K562 (cell line): ENCODE measurements at regions not wholly inside any gene's neighbourhood (a gene's known extent, or its start where the extent isn't known, plus 50 kb on each side); places are given as distances from the start of the nearest gene placed in this dataset.

Source experiments
- ADNP ChIP-seq: fragments of 200-800 bp; sonication (Bioruptor generic); IDR thresholded peaks from 2 replicates; pipeline ENCODE4 v1.6.1; 2016; ENCODE audit warnings: missing genetic modification characterization, missing compliant biosample characterization
- BRD9 ChIP-seq: fragments of 450-650 bp; IDR thresholded peaks from 2 replicates; pipeline ENCODE4 v1.6.1; 2018; ENCODE audit warnings: low read depth; ENCODE audit not compliant: partially characterized antibody
- CCNT2 ChIP-seq: IDR thresholded peaks from 2 replicates; pipeline ENCODE4 v1.6.1; 2011; ENCODE audit warnings: borderline replicate concordance, low read depth, mild to moderate bottlenecking, moderate library complexity, mixed read lengths, low read length; ENCODE audit not compliant: insufficient read length; ENCODE audit errors: extremely low read depth
- CEBPB ChIP-seq: fragments of 450-650 bp; IDR thresholded peaks from 2 replicates; pipeline ENCODE4 v1.6.1; 2016; ENCODE audit warnings: missing genetic modification characterization, missing compliant biosample characterization
- DACH1 ChIP-seq: fragments of 450-650 bp; IDR thresholded peaks from 2 replicates; pipeline ENCODE4 v1.6.1; 2018; ENCODE audit not compliant: partially characterized antibody
- ELF1 ChIP-seq: fragments of 200-800 bp; sonication (Bioruptor generic); IDR thresholded peaks from 2 replicates; pipeline ENCODE4 v1.6.1; 2016; ENCODE audit warnings: missing genetic modification characterization, missing compliant biosample characterization
- EZH2 ChIP-seq: IDR thresholded peaks from 2 replicates; pipeline ENCODE4 v1.6.1; 2012; ENCODE audit warnings: low read depth, mild to moderate bottlenecking, inconsistent platforms, low read length, borderline replicate concordance
- HEY1 ChIP-seq: fragments of 250-450 bp; sonication (Bioruptor Pico); IDR thresholded peaks from 2 replicates; pipeline ENCODE4 v1.5.0; 2020; ENCODE audit warnings: mild to moderate bottlenecking, moderate library complexity, borderline replicate concordance
- PHF8 ChIP-seq: fragments of 200-600 bp; sonication (generic); IDR thresholded peaks from 2 replicates; pipeline ENCODE4 v1.6.1; 2012; ENCODE audit warnings: mixed run types, mild to moderate bottlenecking, inconsistent platforms, low read length, moderate library complexity, borderline replicate concordance
- SIN3A ChIP-seq, 2 experiments: fragments of 150-350 bp in 1 of 2; IDR thresholded peaks; 2 replicates each; pipeline ENCODE4 v1.6.1; 2011 to 2016; ENCODE audit warnings: borderline replicate concordance in 2 of 2, low read depth in 2 of 2, low read length in 2 of 2, mild to moderate bottlenecking in 2 of 2, moderate library complexity in 2 of 2; ENCODE audit not compliant: control insufficient read depth in 1 of 2
- SMC3 ChIP-seq: conservative IDR thresholded peaks from 2 replicates; pipeline ENCODE4 v1.6.1; 2011; ENCODE audit warnings: low read depth, low read length, improper control_type of control experiment; ENCODE audit not compliant: insufficient read depth
- STAG1 ChIP-seq: sonication (generic); formaldehyde crosslinking; IDR thresholded peaks from 2 replicates; pipeline ENCODE4 v1.5.0; 2020; ENCODE audit warnings: missing genetic modification reagents, borderline replicate concordance
- ZNF57 ChIP-seq: fragments of 450-650 bp; formaldehyde crosslinking; IDR thresholded peaks from 2 replicates; pipeline ENCODE4 v1.4.0; 2020; ENCODE audit warnings: mild to moderate bottlenecking, moderate library complexity
- TF ChIP-seq, protein P1 (sequence below): fragments of 200-400 bp; formaldehyde crosslinking; IDR thresholded peaks from 2 replicates; pipeline ENCODE4 v1.6.1; 2017; ENCODE audit warnings: mild to moderate bottlenecking, low read depth, low read length, moderate library complexity
- TF ChIP-seq, protein P2 (sequence below): IDR thresholded peaks from 2 replicates; pipeline ENCODE4 v1.6.1; 2011; ENCODE audit not compliant: insufficient read length; ENCODE audit errors: extremely low read depth
- TF ChIP-seq, protein P3 (sequence below): fragments of 450-650 bp; IDR thresholded peaks from 2 replicates; pipeline ENCODE4 v1.6.1; 2017; ENCODE audit warnings: antibody characterized with exemption, mild to moderate bottlenecking
- TF ChIP-seq, protein P4 (sequence below): sonication (generic); formaldehyde crosslinking; IDR thresholded peaks from 2 replicates; pipeline ENCODE4 v1.8.0; 2022; ENCODE audit warnings: missing genetic modification reagents, mild to moderate bottlenecking, borderline replicate concordance
- TF ChIP-seq, protein P5 (sequence below): sonication (generic); formaldehyde crosslinking; IDR thresholded peaks from 2 replicates; pipeline ENCODE4 v1.8.0; 2022; ENCODE audit warnings: mild to moderate bottlenecking, missing genetic modification reagents

DNA sequence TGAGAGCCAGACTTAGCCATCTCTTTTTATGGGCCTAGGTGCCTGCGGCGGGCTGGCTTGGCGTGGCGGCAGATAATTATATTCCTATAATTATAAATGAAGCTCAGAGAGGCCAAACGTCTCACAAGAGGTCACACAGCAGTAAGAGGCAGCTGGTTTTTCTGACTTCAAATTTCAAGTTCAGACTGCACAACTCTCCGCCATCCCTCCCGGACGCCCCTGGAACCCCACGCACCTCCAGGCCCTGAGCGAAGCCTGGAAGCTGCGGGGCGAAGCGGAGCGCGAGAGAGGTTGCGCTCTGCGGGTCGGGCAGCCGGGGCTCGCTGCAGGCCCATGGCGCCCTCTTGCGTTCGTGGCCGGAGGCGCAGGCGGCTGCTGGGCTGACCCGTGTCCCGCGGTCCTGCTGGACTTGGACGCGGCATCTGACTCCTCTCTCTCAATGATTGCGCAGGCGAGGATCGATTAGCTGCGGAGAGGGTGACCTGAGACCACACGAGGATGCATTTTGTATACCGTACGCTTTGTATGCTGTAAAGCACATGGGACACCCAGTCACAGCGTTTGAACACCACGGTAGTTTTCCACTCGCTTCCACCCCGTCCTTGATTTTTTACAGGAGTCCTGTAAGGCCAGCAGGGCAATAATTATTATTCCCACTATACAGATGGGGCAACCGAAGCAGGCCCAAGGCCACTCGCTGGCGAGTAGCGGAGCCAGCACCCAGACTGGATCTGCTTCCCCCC lies 272.7 kb downstream of the FOXD2 start (continued):
- TF ChIP-seq CCNT2: no peak
- TF ChIP-seq, protein P1, sequence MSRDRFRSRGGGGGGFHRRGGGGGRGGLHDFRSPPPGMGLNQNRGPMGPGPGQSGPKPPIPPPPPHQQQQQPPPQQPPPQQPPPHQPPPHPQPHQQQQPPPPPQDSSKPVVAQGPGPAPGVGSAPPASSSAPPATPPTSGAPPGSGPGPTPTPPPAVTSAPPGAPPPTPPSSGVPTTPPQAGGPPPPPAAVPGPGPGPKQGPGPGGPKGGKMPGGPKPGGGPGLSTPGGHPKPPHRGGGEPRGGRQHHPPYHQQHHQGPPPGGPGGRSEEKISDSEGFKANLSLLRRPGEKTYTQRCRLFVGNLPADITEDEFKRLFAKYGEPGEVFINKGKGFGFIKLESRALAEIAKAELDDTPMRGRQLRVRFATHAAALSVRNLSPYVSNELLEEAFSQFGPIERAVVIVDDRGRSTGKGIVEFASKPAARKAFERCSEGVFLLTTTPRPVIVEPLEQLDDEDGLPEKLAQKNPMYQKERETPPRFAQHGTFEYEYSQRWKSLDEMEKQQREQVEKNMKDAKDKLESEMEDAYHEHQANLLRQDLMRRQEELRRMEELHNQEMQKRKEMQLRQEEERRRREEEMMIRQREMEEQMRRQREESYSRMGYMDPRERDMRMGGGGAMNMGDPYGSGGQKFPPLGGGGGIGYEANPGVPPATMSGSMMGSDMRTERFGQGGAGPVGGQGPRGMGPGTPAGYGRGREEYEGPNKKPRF: no peak
- TF ChIP-seq SIN3A (IDR thresholded peaks at IDR 0.05; ENCODE audit: borderline replicate concordance in 2 of 2, control insufficient read depth in 1 of 2, low read depth in 2 of 2, low read length in 2 of 2): no peak
- peak; percentile 95 for TF ChIP-seq SMC3
- TF ChIP-seq ELF1 (tag): no peak
- TF ChIP-seq HEY1 (CRISPR knock-in tag): no peak
- peak; percentile 16 for TF ChIP-seq DACH1
- TF ChIP-seq CEBPB: no peak
- no peak for TF ChIP-seq PHF8
- TF ChIP-seq, protein P2, sequence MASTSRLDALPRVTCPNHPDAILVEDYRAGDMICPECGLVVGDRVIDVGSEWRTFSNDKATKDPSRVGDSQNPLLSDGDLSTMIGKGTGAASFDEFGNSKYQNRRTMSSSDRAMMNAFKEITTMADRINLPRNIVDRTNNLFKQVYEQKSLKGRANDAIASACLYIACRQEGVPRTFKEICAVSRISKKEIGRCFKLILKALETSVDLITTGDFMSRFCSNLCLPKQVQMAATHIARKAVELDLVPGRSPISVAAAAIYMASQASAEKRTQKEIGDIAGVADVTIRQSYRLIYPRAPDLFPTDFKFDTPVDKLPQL: no peak
- TF ChIP-seq, protein P3, sequence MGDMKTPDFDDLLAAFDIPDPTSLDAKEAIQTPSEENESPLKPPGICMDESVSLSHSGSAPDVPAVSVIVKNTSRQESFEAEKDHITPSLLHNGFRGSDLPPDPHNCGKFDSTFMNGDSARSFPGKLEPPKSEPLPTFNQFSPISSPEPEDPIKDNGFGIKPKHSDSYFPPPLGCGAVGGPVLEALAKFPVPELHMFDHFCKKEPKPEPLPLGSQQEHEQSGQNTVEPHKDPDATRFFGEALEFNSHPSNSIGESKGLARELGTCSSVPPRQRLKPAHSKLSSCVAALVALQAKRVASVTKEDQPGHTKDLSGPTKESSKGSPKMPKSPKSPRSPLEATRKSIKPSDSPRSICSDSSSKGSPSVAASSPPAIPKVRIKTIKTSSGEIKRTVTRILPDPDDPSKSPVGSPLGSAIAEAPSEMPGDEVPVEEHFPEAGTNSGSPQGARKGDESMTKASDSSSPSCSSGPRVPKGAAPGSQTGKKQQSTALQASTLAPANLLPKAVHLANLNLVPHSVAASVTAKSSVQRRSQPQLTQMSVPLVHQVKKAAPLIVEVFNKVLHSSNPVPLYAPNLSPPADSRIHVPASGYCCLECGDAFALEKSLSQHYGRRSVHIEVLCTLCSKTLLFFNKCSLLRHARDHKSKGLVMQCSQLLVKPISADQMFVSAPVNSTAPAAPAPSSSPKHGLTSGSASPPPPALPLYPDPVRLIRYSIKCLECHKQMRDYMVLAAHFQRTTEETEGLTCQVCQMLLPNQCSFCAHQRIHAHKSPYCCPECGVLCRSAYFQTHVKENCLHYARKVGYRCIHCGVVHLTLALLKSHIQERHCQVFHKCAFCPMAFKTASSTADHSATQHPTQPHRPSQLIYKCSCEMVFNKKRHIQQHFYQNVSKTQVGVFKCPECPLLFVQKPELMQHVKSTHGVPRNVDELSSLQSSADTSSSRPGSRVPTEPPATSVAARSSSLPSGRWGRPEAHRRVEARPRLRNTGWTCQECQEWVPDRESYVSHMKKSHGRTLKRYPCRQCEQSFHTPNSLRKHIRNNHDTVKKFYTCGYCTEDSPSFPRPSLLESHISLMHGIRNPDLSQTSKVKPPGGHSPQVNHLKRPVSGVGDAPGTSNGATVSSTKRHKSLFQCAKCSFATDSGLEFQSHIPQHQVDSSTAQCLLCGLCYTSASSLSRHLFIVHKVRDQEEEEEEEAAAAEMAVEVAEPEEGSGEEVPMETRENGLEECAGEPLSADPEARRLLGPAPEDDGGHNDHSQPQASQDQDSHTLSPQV: no peak
- TF ChIP-seq, protein P4, sequence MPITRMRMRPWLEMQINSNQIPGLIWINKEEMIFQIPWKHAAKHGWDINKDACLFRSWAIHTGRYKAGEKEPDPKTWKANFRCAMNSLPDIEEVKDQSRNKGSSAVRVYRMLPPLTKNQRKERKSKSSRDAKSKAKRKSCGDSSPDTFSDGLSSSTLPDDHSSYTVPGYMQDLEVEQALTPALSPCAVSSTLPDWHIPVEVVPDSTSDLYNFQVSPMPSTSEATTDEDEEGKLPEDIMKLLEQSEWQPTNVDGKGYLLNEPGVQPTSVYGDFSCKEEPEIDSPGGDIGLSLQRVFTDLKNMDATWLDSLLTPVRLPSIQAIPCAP: no peak
- TF ChIP-seq EZH2: no peak
- peak; percentile 83 for TF ChIP-seq ADNP (tag)
- TF ChIP-seq STAG1 (CRISPR knock-in tag): peak; percentile 95
- TF ChIP-seq BRD9: peak; percentile 57
- TF ChIP-seq ZNF57 (CRISPR knock-in tag): no peak
- TF ChIP-seq, protein P5, sequence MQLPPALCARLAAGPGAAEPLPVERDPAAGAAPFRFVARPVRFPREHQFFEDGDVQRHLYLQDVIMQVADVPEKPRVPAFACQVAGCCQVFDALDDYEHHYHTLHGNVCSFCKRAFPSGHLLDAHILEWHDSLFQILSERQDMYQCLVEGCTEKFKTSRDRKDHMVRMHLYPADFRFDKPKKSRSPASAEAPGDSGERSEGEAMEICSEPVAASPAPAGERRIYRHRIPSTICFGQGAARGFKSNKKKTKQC (CRISPR knock-in tag): no peak
